ENCODE measurements at regions not wholly inside any gene's neighbourhood (a gene's known extent, or its start where the extent isn't known, plus 50 kb on each side); places are given as distances from the start of the nearest gene placed in this dataset.

- no peak for FAIRE-seq
Measured at GRCh38 chr7:116083796-116084195, 53.2 kb upstream of the TFEC start.

GRCh38 chr7:116086547-116087045 lies 56.0 kb upstream of the TFEC start:
- FAIRE-seq, result no peak

GRCh38 chr7:116087291-116087690 lies 56.7 kb upstream of the TFEC start:
- FAIRE-seq, result no peak

GRCh38 chr7:116087984-116088383 lies 57.4 kb upstream of the TFEC start:
- no peak for FAIRE-seq

- no peak for FAIRE-seq
Measured at GRCh38 chr7:116089293-116089692, 58.7 kb upstream of the TFEC start.

- no peak for FAIRE-seq
Measured at GRCh38 chr7:116093516-116094301, 63.1 kb upstream of the TFEC start.

GRCh38 chr7:116095396-116095795 lies 64.8 kb upstream of the TFEC start:
- no peak for FAIRE-seq

GRCh38 chr7:116097365-116098009 lies 66.9 kb upstream of the TFEC start:
- no peak for FAIRE-seq

- no peak for FAIRE-seq
Measured at GRCh38 chr7:116098175-116098574, 67.6 kb upstream of the TFEC start.

GRCh38 chr7:116100626-116101025 lies 70.1 kb upstream of the TFEC start:
- no peak for FAIRE-seq

- no peak for FAIRE-seq
Measured at GRCh38 chr7:116101704-116102103, 71.1 kb upstream of the TFEC start.

GRCh38 chr7:116111475-116111874 lies 80.9 kb upstream of the TFEC start:
- FAIRE-seq, result no peak

GRCh38 chr7:116113310-116113709 lies 82.7 kb upstream of the TFEC start:
- FAIRE-seq, result no peak

- no peak for FAIRE-seq
Measured at GRCh38 chr7:116120839-116121238, 89.5 kb upstream of the TES start.

GRCh38 chr7:116122972-116123595 lies 87.3 kb upstream of the TES start:
- FAIRE-seq, result peak; percentile 76

GRCh38 chr7:116128139-116128538 lies 82.2 kb upstream of the TES start:
- FAIRE-seq, result no peak

- FAIRE-seq, result no peak
Measured at GRCh38 chr7:116135306-116135705, 75.0 kb upstream of the TES start.

GRCh38 chr7:116138202-116138801 lies 72.0 kb upstream of the TES start:
- FAIRE-seq, result peak; percentile 93

- FAIRE-seq, result no peak
Measured at GRCh38 chr7:116139007-116139406, 71.3 kb upstream of the TES start.

- no peak for FAIRE-seq
Measured at GRCh38 chr7:116139807-116140206, 70.5 kb upstream of the TES start.

- FAIRE-seq, result no peak
Measured at GRCh38 chr7:116142374-116142773, 68.0 kb upstream of the TES start.

- FAIRE-seq, result no peak
Measured at GRCh38 chr7:116142850-116143249, 67.5 kb upstream of the TES start.

GRCh38 chr7:116145245-116145852 lies 65.0 kb upstream of the TES start:
- no peak for FAIRE-seq
